ENCODE measurements at regions not wholly inside any gene's neighbourhood (a gene's known extent, or its start where the extent isn't known, plus 50 kb on each side); places are given as distances from the start of the nearest gene placed in this dataset.

GRCh38 chr9:107735821-107736220 is 246.3 kb upstream of the KLF4 start (continued):
- TF ChIP-seq FOXP4 (CRISPR knock-in tag; IDR thresholded peaks at IDR 0.05), result no peak
- no peak for TF ChIP-seq REXO4 (CRISPR knock-in tag; IDR thresholded peaks at IDR 0.05; ENCODE audit: borderline replicate concordance)
- no peak for TF ChIP-seq IRX3 (CRISPR knock-in tag; IDR thresholded peaks at IDR 0.05; ENCODE audit: borderline replicate concordance, low read depth)
- TF ChIP-seq ATF3 (CRISPR knock-in tag; IDR thresholded peaks at IDR 0.05), result no peak
- no peak for TF ChIP-seq SRY (CRISPR knock-in tag; IDR thresholded peaks at IDR 0.05)
- TF ChIP-seq TSC22D2 (CRISPR knock-in tag; IDR thresholded peaks at IDR 0.05; ENCODE audit: borderline replicate concordance), result no peak

GRCh38 chr9:107734256-107735013 is 244.9 kb upstream of the KLF4 start:
- Histone ChIP-seq H3K4me3 (replicated peaks in 1 of 3; ENCODE audit: insufficient read depth in 1 of 3, low read depth in 2 of 3, low read length in 3 of 3) (no peak overlapping the region), H3K36me3 (replicated peaks in 1 of 2; ENCODE audit: control insufficient read depth in 1 of 2, insufficient read depth in 2 of 2, low read length in 2 of 2) (no peaks in the 10 kb centered on the region), H3K27ac (ENCODE audit: extremely low read length, insufficient read depth, low read length) (no peak overlapping the region), H4K20me1 (ENCODE audit: insufficient read depth, low read length) (no peaks in the 10 kb centered on the region), H3K9ac (ENCODE audit: insufficient read depth, low read depth, low read length) (no peak overlapping the region), H3K79me2 (ENCODE audit: insufficient read depth, low read length) (no peaks in the 10 kb centered on the region), H3K9me3 (ENCODE audit: low read length) (no peaks in the 10 kb centered on the region), H3K27me3 (ENCODE audit: control insufficient read depth in 1 of 2, insufficient read depth in 2 of 2, low read length in 2 of 2) (no peaks in the 10 kb centered on the region), H3K4me1 (ENCODE audit: insufficient read depth, low read length) (no peaks in the 10 kb centered on the region), H3K4me2 (ENCODE audit: low read depth, low read length) (no peak overlapping the region), H2AFZ (ENCODE audit: low read length) (no peak overlapping the region)
- BruUV-seq (replicated peaks), result no TSS peak
- FAIRE-seq (no peak), DNase-seq (ENCODE audit: low spot score) (no peak), ATAC-seq (no peak)
- WGBS (ENCODE audit: low lambda C conversion rate), result 58% methylated on average over 9 of the region's 9 CpGs
- intact Hi-C loops (cut with micrococcal nuclease; ENCODE audit: unreplicated experiment), result no loop called here
- POLR2A ChIA-PET, result no interaction called here
- no peak for TF ChIP-seq HNRNPK (IDR thresholded peaks at IDR 0.05; ENCODE audit: low read depth, low read length, poor library complexity, severe bottlenecking)
- TF ChIP-seq LBX2 (CRISPR knock-in tag; IDR thresholded peaks at IDR 0.05; ENCODE audit: borderline replicate concordance), result no peak
- CTCF ChIA-PET (ENCODE audit: low intra/inter-chr PET ratio, low total read pairs), result no interaction called here
- in situ Hi-C loops (cut with HindIII; ENCODE audit: extremely low pct_ligation_motif_present, low pct_unique_long_range_greater_than_20kb), result no loop called here

All from HepG2 (cell line).